GM12878 (cell line): ENCODE measurements at regions not wholly inside any gene's neighbourhood (a gene's known extent, or its start where the extent isn't known, plus 50 kb on each side); places are given as distances from the start of the nearest gene placed in this dataset.

Source experiments
- ATAC-seq: fragments of 200-7000 bp; cut with Tn5 transposase; 3 replicates; pipeline ENCODE4 v1.9.1; 2020; ENCODE audit warnings: mild to moderate bottlenecking, moderate library complexity
- BruUV-seq: library from RNA; stranded (reverse); fragments of 400-500 nt; replicated peaks from 2 replicates; lab custom pipeline; 2021; lab: Mats Ljungman, UMichigan
- CTCF ChIA-PET: fragments of 300-600 bp; sonication (Branson Sonifier 250); formaldehyde crosslinking; extraction: SDS; loops from one replicate; lab custom pipeline; 2021; ENCODE audit warnings: inconsistent platforms; lab: Yijun Ruan, JAX
- POLR2A ChIA-PET: fragments of 350-600 bp; formaldehyde crosslinking; extraction: SDS; loops from one replicate; lab custom pipeline; 2021; ENCODE audit warnings: inconsistent platforms; lab: Charles Lee
- RAD21 ChIA-PET: fragments of 300-600 bp; sonication (Branson Sonifier 250); formaldehyde crosslinking; loops from one replicate; lab custom pipeline; 2023; ENCODE audit warnings: antibody characterized with exemption; ENCODE audit not compliant: unreplicated experiment; lab: Charles Lee
- SMC1A ChIA-PET: fragments of 300-600 bp; sonication (Branson Sonifier 250); formaldehyde crosslinking; loops from one replicate; lab custom pipeline; 2023; ENCODE audit not compliant: unreplicated experiment, uncharacterized antibody; lab: Charles Lee
- DNase-seq: peaks from one replicate; pipeline ENCODE4 v3.0.0-alpha.2; 2011; ENCODE audit warnings: low read depth, low spot score
- FAIRE-seq: peaks from 3 replicates; lab custom pipeline; 2011; peaks lifted over from hg19 to GRCh38; lab: Jason Lieb, UNC
- H2AFZ ChIP-seq: 2 replicates; pipeline ENCODE4 v1.6.0; 2011; ENCODE audit warnings: low read depth, low read length, control low read depth; ENCODE audit not compliant: control insufficient read depth
- H3K27ac ChIP-seq: 2 replicates; pipeline ENCODE4 v1.5.1; 2011; ENCODE audit warnings: control low read depth; ENCODE audit not compliant: control insufficient read depth, insufficient read depth
- H3K27me3 ChIP-seq, 2 experiments: replicated peaks in 1 of 2; 2 replicates each; pipeline versions ENCODE4 v1.6.0 to v1.6.1; 2011; ENCODE audit warnings: low read length in 1 of 2; ENCODE audit not compliant: control insufficient read depth in 2 of 2, insufficient read depth in 2 of 2
- H3K36me3 ChIP-seq, 2 experiments: 2 replicates each; pipeline ENCODE4 v1.5.1; 2011; ENCODE audit warnings: low read length in 1 of 2; ENCODE audit not compliant: control insufficient read depth in 2 of 2, insufficient read depth in 2 of 2
- H3K4me1 ChIP-seq: 2 replicates; pipeline ENCODE4 v1.6.1; 2011; ENCODE audit warnings: mild to moderate bottlenecking, low read length, moderate library complexity, mixed read lengths; ENCODE audit not compliant: control insufficient read depth, insufficient read depth
- H3K4me2 ChIP-seq: 2 replicates; pipeline ENCODE4 v1.6.0; 2011; ENCODE audit warnings: control low read depth; ENCODE audit not compliant: control insufficient read depth, insufficient read depth
- H3K4me3 ChIP-seq: fragments of 200-600 bp; sonication (generic); 2 replicates; pipeline ENCODE4 v1.5.1; 2016
- H3K79me2 ChIP-seq: 2 replicates; pipeline ENCODE4 v1.6.0; 2011; ENCODE audit warnings: low read length; ENCODE audit not compliant: control insufficient read depth, insufficient read depth
- H3K9ac ChIP-seq: 2 replicates; pipeline ENCODE4 v1.8.0; 2011; ENCODE audit warnings: low read length, control low read depth, mixed read lengths; ENCODE audit not compliant: control insufficient read depth, insufficient read depth
- H3K9me3 ChIP-seq: replicated peaks from 3 replicates; pipeline ENCODE4 v1.5.1; 2011; ENCODE audit warnings: mild to moderate bottlenecking, low read length; ENCODE audit not compliant: control insufficient read depth, insufficient read depth
- H4K20me1 ChIP-seq: 2 replicates; pipeline ENCODE4 v1.6.0; 2011; ENCODE audit not compliant: control insufficient read depth, insufficient read depth
- BACH1 ChIP-seq: fragments of 450-650 bp; IDR thresholded peaks from 2 replicates; pipeline ENCODE4 v1.6.1; 2017; ENCODE audit warnings: mild to moderate bottlenecking, borderline replicate concordance
- FOXK2 ChIP-seq: fragments of 450-650 bp; IDR thresholded peaks from 2 replicates; pipeline ENCODE4 v1.6.1; 2017; ENCODE audit warnings: mild to moderate bottlenecking, moderate library complexity
- HSF1 ChIP-seq: fragments of 150-350 bp; IDR thresholded peaks from 2 replicates; pipeline ENCODE4 v1.6.1; 2014; ENCODE audit warnings: mild to moderate bottlenecking, low read depth, low read length
- NFYA ChIP-seq: IDR thresholded peaks from 2 replicates; pipeline ENCODE4 v1.6.1; 2011; ENCODE audit warnings: low read depth, mild to moderate bottlenecking, low read length, improper control_type of control experiment, borderline replicate concordance
- ZNF274 ChIP-seq: IDR thresholded peaks from one replicate; pipeline ENCODE4 v1.8.0; 2011; ENCODE audit not compliant: insufficient read length, insufficient read depth
- WGBS: methylation state at CpG from one replicate; pipeline ENCODE4 v1.1.6; 2016; ENCODE audit warnings: low lambda C conversion rate; ENCODE audit not compliant: insufficient replicate concordance, insufficient coverage; ENCODE audit errors: missing lambda C conversion rate; 5-methylcytosine and 5-hydroxymethylcytosine counted together
- in situ Hi-C: fragments of 300-500 bp; cut with MboI; formaldehyde crosslinking; loops from 9 replicates; pipeline ENCODE4 v1.14.3; 2018; ENCODE audit warnings: mixed read lengths
- intact Hi-C: fragments of 100-400 bp; cut with micrococcal nuclease; formaldehyde crosslinking; loops from one replicate; pipeline ENCODE4 v1.14.2; 2022; ENCODE audit not compliant: unreplicated experiment

GRCh38 chr6:148042536-148042935 lies 300.1 kb upstream of the SASH1 start:
- ChIA-PET POLR2A (no interaction called here), CTCF (no interaction called here), RAD21 (no interaction called here)
- H3K4me3 ChIP-seq: no peak overlapping the region
- H3K4me1 ChIP-seq: no peaks in the 10 kb centered on the region
- TF ChIP-seq HSF1 (no peak), ZNF274 (no peak), FOXK2 (no peak)
- TF ChIP-seq, all 136 proteins: peak for 0
- FAIRE-seq (no peak), DNase-seq (no peak), ATAC-seq (no peak)
- Histone ChIP-seq H2AFZ (no peak overlapping the region), H3K36me3 (no peaks in the 10 kb centered on the region), H3K4me2 (no peak overlapping the region), H3K9ac (no peak overlapping the region), H3K27me3 (no peaks in the 10 kb centered on the region), H3K27ac (no peak overlapping the region), H4K20me1 (no peaks in the 10 kb centered on the region), H3K9me3 (no peaks in the 10 kb centered on the region), H3K79me2 (no peaks in the 10 kb centered on the region)
- in situ Hi-C loops: no loop called here
- intact Hi-C loops: no loop called here
- no TSS peak for BruUV-seq
- SMC1A ChIA-PET: no interaction called here
- WGBS: 0% methylated on average over 1 of the region's 1 CpG

GRCh38 chr6:148044261-148044751 lies 298.3 kb upstream of the SASH1 start:
- Histone ChIP-seq H3K27ac (no peak overlapping the region), H3K4me3 (no peak overlapping the region), H3K36me3 (no peaks in the 10 kb centered on the region), H3K79me2 (no peaks in the 10 kb centered on the region), H3K9me3 (no peaks in the 10 kb centered on the region), H3K4me2 (no peak overlapping the region), H2AFZ (no peak overlapping the region), H3K4me1 (no peaks in the 10 kb centered on the region), H3K9ac (no peak overlapping the region), H4K20me1 (no peaks in the 10 kb centered on the region), H3K27me3 (no peaks in the 10 kb centered on the region)
- DNase-seq (no peak), ATAC-seq (no peak), FAIRE-seq (no peak)
- intact Hi-C loops: no loop called here
- CTCF ChIA-PET: no interaction called here
- BruUV-seq: no TSS peak
- RAD21 ChIA-PET: no interaction called here
- POLR2A ChIA-PET: no interaction called here
- no peak for TF ChIP-seq NFYA
- TF ChIP-seq BACH1: no peak
- TF ChIP-seq, all 136 proteins: peak for 0
- in situ Hi-C loops: no loop called here
- SMC1A ChIA-PET: no interaction called here
- 13% methylated on average over 1 of the region's 1 CpG for WGBS
